ENCODE measurements at regions not wholly inside any gene's neighbourhood (a gene's known extent, or its start where the extent isn't known, plus 50 kb on each side); places are given as distances from the start of the nearest gene placed in this dataset.

DNA sequence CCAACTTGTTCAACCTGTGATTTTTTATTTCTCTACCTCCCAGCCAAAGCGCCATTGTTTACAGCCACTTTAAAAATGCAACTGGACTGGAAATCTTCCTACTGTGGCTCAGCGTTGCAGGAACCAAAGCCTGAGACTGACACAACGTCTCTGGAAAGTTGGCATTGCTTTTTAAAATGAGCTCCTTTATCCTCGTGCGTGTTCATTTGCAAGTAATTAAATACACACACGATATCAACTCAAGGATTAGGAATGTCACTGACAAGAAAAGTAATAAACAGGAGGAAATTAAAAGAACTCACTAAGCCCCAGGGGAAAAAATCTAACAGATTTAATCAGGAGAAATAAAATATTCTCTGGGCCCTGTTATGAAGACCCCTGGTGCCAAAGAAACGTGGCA, 184.6 kb upstream of the IRS2 start:
- TF ChIP-seq POLR2A (IDR thresholded peaks at IDR 0.05) (no peak), CTCF (IDR thresholded peaks at IDR 0.05) (no peak), EP300 (IDR thresholded peaks at IDR 0.05) (no peak), POLR2AphosphoS5 (IDR thresholded peaks at IDR 0.05) (no peak)
